ENCODE measurements at regions not wholly inside any gene's neighbourhood (a gene's known extent, or its start where the extent isn't known, plus 50 kb on each side); places are given as distances from the start of the nearest gene placed in this dataset.

- no peak overlapping the region for H3K9ac ChIP-seq
- H3K4me2 ChIP-seq (ENCODE audit: low read length), result no peak overlapping the region
- TF ChIP-seq CTCF (IDR thresholded peaks at IDR 0.05), result no peak
- H3K9me3 ChIP-seq (ENCODE audit: control insufficient read depth, low read length), result no peaks in the 10 kb centered on the region
- no peak overlapping the region for H3K4me3 ChIP-seq (ENCODE audit: low read depth, low read length)
- H3K4me1 ChIP-seq, result peaks cover 4% of the 10 kb centered on the region
- H3K27me3 ChIP-seq (ENCODE audit: control insufficient read depth, insufficient read depth, low read length), result no peaks in the 10 kb centered on the region
- H3K79me2 ChIP-seq, result no peaks in the 10 kb centered on the region
- H3K27ac ChIP-seq, result no peak overlapping the region
- H2AFZ ChIP-seq, result no peak overlapping the region
- H3K36me3 ChIP-seq (ENCODE audit: control insufficient read depth, insufficient read depth, low read length), result no peaks in the 10 kb centered on the region
These were observed 137.8 kb downstream of the CSNK2A3 start for GRCh38 chr11:11215058-11215815.

GRCh38 chr11:11213117-11213516, 139.9 kb downstream of the CSNK2A3 start:
- H3K4me3 ChIP-seq (ENCODE audit: low read depth, low read length), result no peak overlapping the region
- no peak overlapping the region for H3K4me2 ChIP-seq (ENCODE audit: low read length)
- H3K27me3 ChIP-seq (ENCODE audit: control insufficient read depth, insufficient read depth, low read length), result no peaks in the 10 kb centered on the region
- H3K4me1 ChIP-seq, result no peaks in the 10 kb centered on the region
- no peak overlapping the region for H3K27ac ChIP-seq
- no peaks in the 10 kb centered on the region for H3K79me2 ChIP-seq
- no peaks in the 10 kb centered on the region for H3K9me3 ChIP-seq (ENCODE audit: control insufficient read depth, low read length)
- no peak overlapping the region for H2AFZ ChIP-seq
- H3K36me3 ChIP-seq (ENCODE audit: control insufficient read depth, insufficient read depth, low read length), result no peaks in the 10 kb centered on the region
- H3K9ac ChIP-seq, result no peak overlapping the region
- no peak for TF ChIP-seq CTCF (IDR thresholded peaks at IDR 0.05)

GRCh38 chr11:11211888-11212287, 141.2 kb downstream of the CSNK2A3 start:
- no peak overlapping the region for H3K9ac ChIP-seq
- H2AFZ ChIP-seq, result no peak overlapping the region
- H3K9me3 ChIP-seq (ENCODE audit: control insufficient read depth, low read length), result no peaks in the 10 kb centered on the region
- no peaks in the 10 kb centered on the region for H3K27me3 ChIP-seq (ENCODE audit: control insufficient read depth, insufficient read depth, low read length)
- H3K79me2 ChIP-seq, result no peaks in the 10 kb centered on the region
- H3K4me2 ChIP-seq (ENCODE audit: low read length), result no peak overlapping the region
- no peaks in the 10 kb centered on the region for H3K36me3 ChIP-seq (ENCODE audit: control insufficient read depth, insufficient read depth, low read length)
- TF ChIP-seq CTCF (IDR thresholded peaks at IDR 0.05), result no peak
- H3K4me1 ChIP-seq, result no peaks in the 10 kb centered on the region
- H3K4me3 ChIP-seq (ENCODE audit: low read depth, low read length), result no peak overlapping the region
- no peak overlapping the region for H3K27ac ChIP-seq

GRCh38 chr11:11211186-11211585, 141.9 kb downstream of the CSNK2A3 start:
- no peak overlapping the region for H3K4me3 ChIP-seq (ENCODE audit: low read depth, low read length)
- H3K9ac ChIP-seq, result no peak overlapping the region
- H3K27me3 ChIP-seq (ENCODE audit: control insufficient read depth, insufficient read depth, low read length), result no peaks in the 10 kb centered on the region
- H2AFZ ChIP-seq, result no peak overlapping the region
- H3K79me2 ChIP-seq, result no peaks in the 10 kb centered on the region
- no peaks in the 10 kb centered on the region for H3K4me1 ChIP-seq
- H3K36me3 ChIP-seq (ENCODE audit: control insufficient read depth, insufficient read depth, low read length), result no peaks in the 10 kb centered on the region
- no peak overlapping the region for H3K4me2 ChIP-seq (ENCODE audit: low read length)
- no peaks in the 10 kb centered on the region for H3K9me3 ChIP-seq (ENCODE audit: control insufficient read depth, low read length)
- no peak overlapping the region for H3K27ac ChIP-seq
- no peak for TF ChIP-seq CTCF (IDR thresholded peaks at IDR 0.05)

- H3K27me3 ChIP-seq (ENCODE audit: control insufficient read depth, insufficient read depth, low read length), result no peaks in the 10 kb centered on the region
- no peaks in the 10 kb centered on the region for H3K36me3 ChIP-seq (ENCODE audit: control insufficient read depth, insufficient read depth, low read length)
- no peak for TF ChIP-seq CTCF (IDR thresholded peaks at IDR 0.05)
- H3K9me3 ChIP-seq (ENCODE audit: control insufficient read depth, low read length), result no peaks in the 10 kb centered on the region
- H3K4me2 ChIP-seq (ENCODE audit: low read length), result no peak overlapping the region
- no peaks in the 10 kb centered on the region for H3K79me2 ChIP-seq
- H3K4me1 ChIP-seq, result no peaks in the 10 kb centered on the region
- no peak overlapping the region for H3K4me3 ChIP-seq (ENCODE audit: low read depth, low read length)
- H2AFZ ChIP-seq, result no peak overlapping the region
- no peak overlapping the region for H3K9ac ChIP-seq
- no peak overlapping the region for H3K27ac ChIP-seq
These were observed 142.6 kb downstream of the CSNK2A3 start for GRCh38 chr11:11210446-11210845.
